ENCODE measurements at regions not wholly inside any gene's neighbourhood (a gene's known extent, or its start where the extent isn't known, plus 50 kb on each side); places are given as distances from the start of the nearest gene placed in this dataset.

- TF ChIP-seq CTCF (conservative IDR thresholded peaks at IDR 0.05; ENCODE audit: low read depth in 2 of 2) (no peak), POLR2AphosphoS5 (IDR thresholded peaks at IDR 0.05; ENCODE audit: low read depth) (no peak), JUNB (IDR thresholded peaks at IDR 0.05; ENCODE audit: unreplicated experiment) (no peak), CREB1 (CRISPR knock-in tag; IDR thresholded peaks at IDR 0.05; ENCODE audit: low read depth) (no peak), EZH2 (IDR thresholded peaks at IDR 0.05; ENCODE audit: low read depth, unreplicated experiment) (no peak), EZH2phosphoT487 (IDR thresholded peaks at IDR 0.05; ENCODE audit: unreplicated experiment) (no peak), REST (IDR thresholded peaks at IDR 0.05; ENCODE audit: unreplicated experiment) (no peak), ZNF114 (CRISPR knock-in tag; IDR thresholded peaks at IDR 0.05) (no peak), ETS1 (IDR thresholded peaks at IDR 0.05) (no peak), NANOG (IDR thresholded peaks at IDR 0.05; ENCODE audit: borderline replicate concordance) (no peak), STAT1 (IDR thresholded peaks at IDR 0.05; ENCODE audit: unreplicated experiment) (no peak), ZNF462 (CRISPR knock-in tag; IDR thresholded peaks at IDR 0.05) (no peak), ZNF331 (CRISPR knock-in tag; IDR thresholded peaks at IDR 0.05; ENCODE audit: low read depth) (no peak)
Observed at GRCh38 chr20:39378776-39379175, 416.6 kb downstream of the DHX35 start.
